GM19328 (cell line): ENCODE measurements at regions not wholly inside any gene's neighbourhood (a gene's known extent, or its start where the extent isn't known, plus 50 kb on each side); places are given as distances from the start of the nearest gene placed in this dataset.

Source experiments
- ATAC-seq: cut with Tn5 transposase; IDR thresholded peaks from one replicate; pipeline ENCODE4 v1.9.1; 2021; ENCODE audit warnings: mild to moderate bottlenecking, moderate library complexity; ENCODE audit not compliant: unreplicated experiment

DNA sequence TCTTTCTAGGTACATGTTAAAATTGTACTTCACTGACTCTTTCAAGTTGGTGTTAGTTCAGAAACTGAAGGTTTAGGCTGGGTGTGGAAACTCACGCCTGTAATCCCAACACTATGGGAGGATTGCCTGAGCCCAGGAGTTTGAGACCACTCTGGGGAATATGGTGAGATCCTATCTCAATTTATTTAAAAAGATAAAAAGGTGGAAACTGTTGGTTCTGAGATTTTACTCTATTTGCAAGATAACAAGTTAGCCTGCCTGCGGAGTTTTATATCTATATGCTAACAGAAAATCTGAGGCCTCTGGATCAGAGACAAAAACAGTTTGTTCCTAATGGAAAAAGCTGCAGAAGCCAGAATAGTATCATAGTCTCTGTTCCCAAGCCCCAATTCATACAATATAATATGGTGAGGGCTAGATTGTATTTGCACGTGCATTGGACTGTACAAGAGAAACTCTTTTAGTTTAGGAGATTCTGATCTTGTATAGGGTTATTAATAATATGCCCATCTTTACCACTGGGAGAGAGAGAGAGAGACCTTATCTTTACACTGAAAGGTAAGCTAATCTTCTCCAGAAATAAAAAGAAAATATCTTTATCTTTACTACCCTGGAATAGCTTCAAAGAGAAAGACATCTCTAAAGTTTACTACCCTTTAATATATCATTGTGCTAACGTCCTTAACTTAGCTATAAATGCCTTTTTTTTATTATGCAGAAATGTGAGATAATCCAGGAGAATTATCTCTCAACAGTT lies 1267.6 kb downstream of the OTOL1 start:
- ATAC-seq: no peak

DNA sequence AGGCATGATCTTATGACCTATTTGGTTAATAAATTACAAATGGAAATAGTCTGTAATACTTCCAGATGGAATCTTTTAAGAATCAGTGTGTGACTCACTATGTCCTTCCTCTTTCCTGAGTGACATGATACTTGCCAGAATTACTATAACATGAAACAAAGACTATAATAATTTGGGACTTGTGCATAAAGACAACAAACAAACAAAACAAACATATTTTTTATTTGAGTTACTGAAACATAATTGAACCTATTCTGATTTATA lies 1268.1 kb downstream of the OTOL1 start:
- ATAC-seq: no peak

DNA sequence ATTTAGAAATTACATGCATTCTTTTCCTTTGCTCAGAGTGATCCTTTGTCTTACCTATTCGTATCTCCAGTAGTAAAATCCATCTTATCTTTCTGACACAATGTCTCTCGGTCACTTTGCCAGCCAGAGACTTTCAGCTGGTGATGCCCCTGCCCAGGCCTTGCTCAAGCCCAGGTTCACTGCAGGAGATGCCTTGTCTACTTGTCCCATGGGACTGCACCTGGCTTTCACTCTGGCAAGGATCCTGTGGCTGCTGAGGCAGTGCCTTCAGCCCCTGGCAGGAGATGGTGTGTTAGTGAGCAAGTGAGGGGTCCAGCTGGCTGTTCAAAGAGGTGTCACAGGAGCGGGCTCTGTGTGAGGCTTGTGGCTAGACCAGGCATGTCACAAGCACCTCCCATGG lies 1268.9 kb downstream of the OTOL1 start:
- ATAC-seq: no peak

DNA sequence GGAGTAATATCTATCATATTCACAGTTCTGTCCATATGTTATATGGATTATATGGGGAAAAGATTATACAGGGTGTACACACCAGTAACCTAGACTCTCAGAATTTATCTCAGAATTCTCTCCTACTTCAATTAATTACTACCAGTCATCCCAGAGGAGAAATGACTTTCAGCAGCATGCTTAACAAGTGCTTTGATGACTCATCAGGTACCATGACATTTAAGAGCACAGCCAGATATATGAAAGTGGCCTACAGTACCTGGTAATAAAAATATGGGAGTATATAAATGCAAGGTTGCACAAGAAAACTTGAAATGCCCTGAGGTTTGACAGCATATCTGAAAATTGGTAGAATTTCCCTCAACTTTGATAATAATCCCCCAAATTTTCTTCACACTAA lies 1273.0 kb downstream of the OTOL1 start:
- ATAC-seq: no peak

DNA sequence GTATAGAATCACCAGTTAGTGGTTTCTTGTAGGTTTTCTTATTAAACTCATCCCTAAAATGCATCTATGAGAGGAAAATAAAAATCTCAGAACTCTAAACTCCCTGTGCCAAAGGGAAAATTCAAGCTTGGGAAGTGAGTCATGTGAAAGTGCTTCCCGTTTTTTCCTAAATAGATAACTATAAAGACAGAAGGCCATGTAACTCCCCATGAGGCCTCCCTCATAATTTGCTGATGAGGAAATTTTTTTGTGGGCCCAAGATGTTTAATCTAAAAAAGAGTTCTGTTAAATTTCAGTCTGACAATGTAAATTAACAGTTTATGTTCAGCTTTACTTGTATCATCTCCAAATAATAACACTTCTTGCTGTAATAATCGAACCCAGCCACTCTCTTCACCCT lies 1273.9 kb downstream of the OTOL1 start:
- no peak for ATAC-seq

DNA sequence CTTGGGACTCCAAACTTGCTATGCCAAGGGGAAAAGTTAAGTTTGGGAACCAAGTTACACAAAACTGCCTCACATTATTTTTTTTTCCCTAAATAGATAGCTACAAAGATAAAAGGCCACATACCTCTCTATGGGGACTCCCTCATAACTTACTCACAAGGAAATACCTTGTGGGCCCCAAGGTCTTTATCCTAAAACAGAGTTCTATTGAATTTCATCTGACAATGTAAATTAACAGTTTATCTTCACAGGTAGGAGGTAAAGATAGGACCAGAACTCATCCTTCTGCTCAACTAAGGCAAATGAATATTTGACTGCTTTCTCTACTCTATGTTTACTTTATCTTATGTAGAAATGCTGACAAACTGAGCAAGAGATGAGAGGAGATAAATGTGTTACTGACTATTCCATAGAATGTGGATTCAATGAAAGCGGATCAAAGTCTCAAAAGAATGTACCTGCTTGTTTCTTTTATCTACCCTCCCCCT lies 1278.0 kb downstream of the OTOL1 start:
- no peak for ATAC-seq

DNA sequence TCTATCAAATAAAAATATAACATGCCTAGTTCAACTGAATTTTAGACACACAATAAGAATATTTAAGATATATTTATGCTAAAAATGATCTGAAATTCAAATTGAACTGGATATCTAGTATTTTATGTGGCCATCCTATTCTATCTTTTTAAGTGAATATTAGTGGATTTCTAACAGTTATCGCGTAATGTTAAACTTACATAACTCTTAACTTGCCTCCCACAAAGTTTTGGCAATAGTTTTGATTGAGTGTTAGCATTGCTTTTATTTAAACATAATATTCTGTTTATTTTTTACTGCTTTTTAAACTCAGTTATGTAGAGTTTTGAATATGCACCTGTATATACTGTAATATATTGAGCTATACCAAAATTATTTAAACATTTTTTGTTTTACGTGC lies 1279.5 kb downstream of the OTOL1 start:
- ATAC-seq: no peak

DNA sequence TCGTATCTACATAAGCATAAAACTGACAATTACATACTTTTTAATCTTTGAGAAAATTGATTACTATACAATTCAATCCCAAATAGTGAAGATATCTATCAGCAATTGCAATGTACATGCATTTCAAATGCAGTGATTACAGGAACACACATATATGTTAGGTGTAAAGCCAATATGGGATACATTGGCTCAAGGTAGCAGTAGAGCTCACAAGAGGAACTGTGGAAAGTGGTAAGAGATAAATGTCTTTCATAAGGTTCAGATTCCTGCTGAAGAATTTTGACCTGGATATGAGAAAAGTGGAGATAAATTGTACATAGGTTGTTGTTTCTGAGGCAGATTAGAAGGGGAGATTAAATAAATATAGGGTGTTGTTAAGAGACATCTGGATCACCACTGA lies 1280.5 kb downstream of the OTOL1 start:
- ATAC-seq: no peak

DNA sequence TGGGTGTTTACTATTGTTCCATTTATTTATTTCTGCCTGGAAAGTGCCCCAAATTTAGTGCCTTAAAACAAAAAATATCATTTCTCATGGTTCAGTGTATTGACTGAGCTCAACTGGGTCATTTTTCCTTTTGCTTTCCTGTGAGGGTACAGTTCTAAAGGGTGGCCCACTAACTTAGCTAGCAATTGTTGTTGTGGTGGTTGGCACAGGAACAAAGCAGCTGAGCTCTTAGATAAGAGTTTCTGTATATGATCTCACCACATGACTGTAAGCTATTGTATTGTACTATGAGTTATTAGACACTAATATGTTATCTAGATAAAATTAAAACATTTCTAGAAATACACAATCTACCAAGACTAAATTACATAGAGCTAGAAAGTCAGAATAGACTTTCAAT lies 1283.7 kb downstream of the OTOL1 start:
- no peak for ATAC-seq

DNA sequence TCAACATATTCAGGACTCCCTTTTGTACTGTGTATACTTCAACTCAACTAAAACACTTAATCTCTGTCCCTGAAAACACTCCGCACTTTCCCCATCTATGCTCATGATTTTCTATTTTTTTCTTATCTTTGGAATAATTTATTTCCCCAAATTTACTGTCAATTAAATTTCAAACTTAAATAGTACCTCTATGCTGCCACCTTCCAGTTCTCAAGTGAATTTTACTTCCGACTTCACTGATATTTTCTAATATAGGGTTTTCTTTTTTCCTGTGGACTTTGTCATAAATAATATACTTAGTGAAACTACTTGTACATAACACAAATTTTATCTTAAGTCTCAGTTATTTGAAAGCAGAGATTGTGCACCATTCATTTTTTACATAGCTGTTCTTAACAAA lies 1303.3 kb downstream of the OTOL1 start:
- ATAC-seq: no peak

DNA sequence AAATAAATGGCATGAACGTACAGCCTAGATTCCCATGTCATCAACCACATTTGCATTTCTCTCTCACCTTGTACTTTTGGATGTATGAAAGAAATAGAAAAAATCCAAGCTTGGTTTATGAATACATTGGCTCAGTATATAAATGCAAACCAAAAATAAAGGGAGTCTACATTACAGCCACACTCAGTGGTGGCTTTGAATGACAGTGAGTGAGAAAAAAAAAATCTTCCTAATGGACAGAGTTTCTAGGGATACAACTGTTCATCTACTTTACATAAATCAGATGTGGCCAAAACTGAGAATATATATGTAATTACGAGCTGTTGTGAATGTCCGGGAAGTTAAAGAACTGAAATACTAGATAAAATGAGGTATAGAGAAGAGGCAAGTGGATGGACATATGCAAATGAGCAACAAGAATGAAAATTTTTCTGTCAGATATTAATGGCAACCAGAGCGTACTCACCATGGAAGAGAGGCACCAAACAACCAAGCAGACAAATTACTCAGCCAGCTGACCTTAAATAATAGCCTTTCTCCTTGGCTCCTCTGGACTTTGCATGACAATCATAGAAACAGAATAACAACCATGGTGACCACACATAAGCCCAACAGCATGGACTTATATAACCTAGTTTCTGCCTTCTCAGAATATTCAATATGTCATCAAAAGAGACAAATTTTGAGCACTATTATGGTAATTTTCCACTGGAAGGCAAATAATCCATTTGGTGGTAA lies 1305.8 kb downstream of the OTOL1 start:
- no peak for ATAC-seq

DNA sequence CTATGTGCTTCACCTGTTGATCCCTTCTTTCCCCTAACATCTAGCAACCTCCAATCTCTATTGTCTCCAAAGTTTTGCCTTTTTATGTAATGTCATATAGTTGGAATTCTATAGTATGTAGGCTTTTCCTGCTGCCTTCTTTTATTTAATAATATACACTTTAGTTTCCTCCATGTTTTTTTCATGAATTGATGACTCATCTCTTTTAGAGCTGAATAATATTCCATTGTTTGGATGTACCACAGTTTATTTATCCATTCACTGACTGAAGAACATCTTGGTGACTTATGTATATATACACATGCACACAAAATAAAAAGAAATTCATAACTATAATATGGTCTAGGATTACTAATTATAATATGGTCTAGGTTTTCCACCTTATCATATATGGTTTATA lies 1314.2 kb downstream of the OTOL1 start:
- ATAC-seq: no peak

DNA sequence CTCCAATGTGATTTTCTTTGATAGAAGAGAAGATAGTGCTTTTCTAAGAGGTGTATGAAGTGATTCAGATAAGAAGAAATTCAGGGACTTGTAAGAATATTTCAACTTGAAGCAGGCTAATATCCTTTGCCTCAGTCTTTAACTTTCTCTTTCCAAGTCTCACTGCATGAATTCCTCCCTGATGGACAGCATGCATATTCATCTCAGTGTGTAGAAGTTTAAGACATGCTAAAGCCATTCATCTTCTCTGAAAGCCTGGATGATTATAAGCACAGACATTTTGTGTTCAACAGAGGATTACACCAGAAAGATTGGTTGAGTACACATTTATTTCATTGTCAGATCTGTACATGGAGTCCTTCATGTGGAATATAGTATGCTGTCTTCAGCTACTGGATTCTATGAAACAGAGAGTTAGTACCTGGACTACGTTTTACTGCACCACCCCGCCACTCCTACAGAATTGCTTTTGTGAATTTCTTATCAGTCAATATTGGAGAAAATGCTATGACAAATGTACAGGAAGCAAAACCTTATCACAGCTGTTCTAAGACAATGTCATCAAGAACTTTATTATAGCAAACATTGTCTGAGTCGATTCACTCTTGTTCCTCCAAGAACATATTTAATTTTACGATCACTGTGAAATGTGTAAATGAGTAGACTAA lies 1346.1 kb downstream of the OTOL1 start:
- ATAC-seq: no peak

DNA sequence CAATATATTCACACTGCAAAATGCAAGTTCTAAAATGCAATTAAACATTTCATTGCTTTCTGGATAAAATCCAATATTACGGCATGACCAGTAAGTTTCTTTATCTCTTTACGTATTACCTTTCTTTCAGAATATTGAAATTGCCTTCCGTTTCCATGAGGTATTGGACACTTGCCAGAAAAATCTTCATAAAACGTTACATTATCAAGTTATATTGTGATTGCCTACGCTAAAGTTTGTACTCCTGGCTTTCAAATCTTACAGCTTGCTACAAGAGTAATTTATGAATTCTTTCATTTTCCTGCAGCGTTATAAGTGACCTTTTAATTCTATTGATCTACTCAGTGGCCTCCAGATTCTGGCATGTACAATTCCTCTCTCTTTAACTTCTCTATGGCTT lies 1349.3 kb downstream of the OTOL1 start:
- no peak for ATAC-seq

DNA sequence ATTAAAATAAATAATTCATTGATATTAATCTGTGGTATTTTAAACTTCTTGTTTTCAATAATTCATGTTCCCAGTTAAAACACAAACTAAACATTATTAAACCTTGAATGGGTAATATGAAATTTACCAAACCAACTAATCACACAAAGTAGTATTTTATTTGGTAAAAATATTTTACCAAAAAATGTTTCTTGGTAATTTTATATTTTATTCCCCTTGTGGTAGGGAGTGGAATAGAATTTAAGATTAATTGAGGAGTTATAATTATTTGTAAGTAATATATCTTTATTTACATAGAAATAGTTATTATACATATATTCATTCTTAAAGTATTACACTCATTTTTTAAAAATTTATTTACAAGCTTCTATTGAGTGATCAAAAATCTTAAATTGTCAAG lies 1350.9 kb downstream of the OTOL1 start:
- ATAC-seq: no peak

DNA sequence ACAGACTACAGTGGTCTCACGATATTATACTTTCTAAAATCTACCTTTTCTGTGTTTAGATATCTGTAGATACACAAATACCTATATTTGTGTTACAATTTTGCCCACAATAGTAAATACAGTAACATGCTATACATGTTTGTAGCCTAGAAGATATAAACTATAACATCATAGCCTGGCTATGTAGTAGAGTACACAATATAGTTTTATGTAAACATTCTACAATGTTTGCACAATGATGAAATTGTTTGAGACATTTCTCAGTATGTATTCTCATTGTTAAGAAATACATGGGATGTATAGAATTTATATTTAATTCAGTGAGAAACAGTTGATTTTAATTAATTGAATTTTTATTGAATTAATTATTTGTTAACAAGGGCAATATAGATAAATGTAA lies 1367.0 kb downstream of the OTOL1 start:
- ATAC-seq: no peak

DNA sequence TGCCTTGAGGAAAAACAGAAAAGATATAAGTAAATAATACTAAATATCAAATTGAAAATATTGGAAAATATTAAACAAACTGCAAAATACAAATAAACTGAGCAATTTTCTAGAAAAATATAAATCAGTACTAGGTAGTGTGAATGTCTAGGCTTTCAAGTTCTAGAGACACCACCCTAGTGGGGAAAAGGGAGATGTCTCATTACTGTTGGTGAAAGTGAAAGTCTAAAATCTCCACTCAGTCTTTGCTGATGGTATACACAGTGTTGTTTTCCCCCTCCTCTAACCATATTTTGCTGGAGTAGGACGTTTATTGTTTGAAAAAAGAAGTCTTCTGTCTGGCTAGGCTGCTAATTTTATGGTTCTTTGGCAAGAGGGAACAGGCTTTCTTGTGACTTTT lies 1368.9 kb downstream of the OTOL1 start:
- ATAC-seq: no peak

DNA sequence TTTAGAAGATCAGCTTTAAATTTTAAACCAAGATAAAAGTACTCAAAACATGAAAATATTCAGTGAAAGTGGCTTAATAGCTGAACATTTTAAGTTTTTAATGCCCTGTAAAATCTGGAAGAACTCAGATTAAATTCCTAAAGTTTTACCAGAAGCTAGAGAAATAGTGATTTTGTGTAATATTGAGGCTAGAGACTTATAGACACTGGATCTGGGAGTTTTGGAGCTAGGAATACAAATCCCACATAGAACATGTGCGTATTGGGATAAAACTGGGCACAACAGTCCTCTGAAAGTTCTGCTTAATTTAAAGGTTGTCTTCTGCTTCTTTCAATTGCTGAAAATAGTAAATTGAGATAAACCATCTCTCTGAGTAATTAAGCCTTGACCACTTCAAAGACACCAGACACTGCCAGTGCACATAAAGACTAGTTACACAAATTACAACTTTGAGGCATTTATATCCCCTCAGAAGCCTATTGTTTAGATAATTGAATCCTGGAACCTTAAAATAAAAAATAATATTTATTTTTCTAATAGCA lies 1382.5 kb downstream of the OTOL1 start:
- ATAC-seq: no peak

DNA sequence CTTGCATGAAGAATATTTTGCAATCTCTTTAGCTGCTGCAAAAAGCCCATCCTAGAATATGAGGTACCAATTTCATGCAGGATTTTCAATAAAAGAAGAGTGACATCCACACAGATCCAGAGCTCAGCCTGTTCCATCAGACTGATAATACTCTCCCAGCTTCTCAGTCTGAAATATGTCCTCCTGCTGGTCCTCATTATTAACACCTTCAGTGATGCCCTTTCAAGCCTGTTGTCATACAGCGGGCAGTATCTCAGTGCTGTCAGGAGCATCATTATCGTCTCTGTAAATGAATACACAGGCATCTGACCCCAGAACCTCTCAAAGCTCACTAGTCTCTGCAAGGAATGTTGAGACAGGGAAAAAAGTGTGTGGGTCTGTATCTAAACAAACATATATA lies 1387.8 kb downstream of the OTOL1 start:
- ATAC-seq: no peak

DNA sequence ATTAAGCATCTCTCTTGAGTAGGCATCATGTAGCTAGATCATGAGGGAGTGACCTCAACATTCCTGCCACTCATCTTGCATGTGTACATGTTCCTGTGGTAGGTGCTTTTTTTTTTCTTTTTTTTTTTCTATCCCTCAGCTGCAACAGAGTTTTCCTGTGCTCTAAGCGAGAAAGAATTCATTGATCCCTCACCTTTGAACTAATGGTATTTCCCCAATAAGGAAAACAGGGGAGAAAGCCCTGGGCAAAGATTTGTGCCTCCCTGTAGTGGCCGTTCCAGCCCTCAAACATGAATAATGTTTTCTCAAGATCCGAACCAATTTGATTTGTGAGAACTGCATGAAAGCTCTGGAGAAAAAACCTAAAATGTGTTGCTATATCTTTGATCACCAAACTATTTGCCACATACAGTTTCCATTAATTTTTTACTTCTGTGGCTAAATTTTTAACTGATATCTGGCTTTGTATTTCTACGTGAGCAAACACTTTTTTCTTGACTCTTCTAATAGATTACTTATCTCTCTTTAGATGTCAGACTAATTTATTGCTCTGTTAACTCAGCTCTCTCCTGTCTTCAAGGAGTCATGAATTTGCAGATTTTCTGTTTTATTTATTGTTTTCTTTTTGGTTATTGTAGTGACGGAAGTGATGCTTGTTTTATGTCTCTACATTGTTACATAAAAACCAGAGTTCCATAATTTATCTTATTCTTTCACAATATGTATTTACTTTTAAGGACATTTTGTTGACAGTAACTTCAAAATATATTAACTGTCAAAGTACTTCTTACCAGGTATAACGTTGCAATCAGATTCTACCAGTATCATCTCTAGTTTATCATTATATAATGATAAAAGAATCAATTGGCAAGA lies 1396.5 kb downstream of the OTOL1 start:
- ATAC-seq: no peak

DNA sequence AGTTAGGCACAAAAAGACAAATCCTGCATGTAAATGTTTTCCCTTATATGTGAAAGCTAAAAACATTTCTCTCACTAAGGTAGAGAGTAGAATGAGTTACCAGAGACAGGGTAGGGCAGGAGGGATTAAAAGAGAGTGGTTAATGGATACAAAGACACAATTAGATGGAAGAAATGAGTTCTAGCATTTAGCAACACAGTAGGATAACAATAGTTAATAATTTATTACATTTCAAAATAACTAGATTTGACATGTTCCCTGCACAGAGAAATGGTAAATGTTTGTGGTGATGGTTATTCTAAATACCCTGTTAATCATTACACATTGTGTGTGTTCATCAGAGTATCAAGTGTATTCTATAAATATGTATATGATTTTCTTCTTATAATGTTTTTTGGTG lies 1400.7 kb downstream of the OTOL1 start:
- no peak for ATAC-seq
